SH-SY5Y (cell line): ENCODE measurements at regions not wholly inside any gene's neighbourhood (a gene's known extent, or its start where the extent isn't known, plus 50 kb on each side); places are given as distances from the start of the nearest gene placed in this dataset.
A peak's percentile ranks its signal among the peaks of the same experiment; 100 is the strongest.

Source experiments
- GATA2 ChIP-seq: IDR thresholded peaks from 2 replicates; pipeline ENCODE4 v1.6.1; 2011; ENCODE audit warnings: mild to moderate bottlenecking, low read depth, low read length
- GATA3 ChIP-seq: IDR thresholded peaks from 2 replicates; pipeline ENCODE4 v1.6.1; 2011; ENCODE audit warnings: low read depth, mild to moderate bottlenecking, low read length, moderate library complexity

- TF ChIP-seq GATA3 (no peak), GATA2 (no peak)
Observed at GRCh38 chr3:72179107-72179464, 394.1 kb upstream of the PROK2 start.

- TF ChIP-seq GATA3 (no peak), GATA2 (0 out of 2 replicates have a peak, but pooled peaks have one; percentile 21)
Observed at GRCh38 chr3:72178463-72179106, 393.6 kb upstream of the PROK2 start.

DNA sequence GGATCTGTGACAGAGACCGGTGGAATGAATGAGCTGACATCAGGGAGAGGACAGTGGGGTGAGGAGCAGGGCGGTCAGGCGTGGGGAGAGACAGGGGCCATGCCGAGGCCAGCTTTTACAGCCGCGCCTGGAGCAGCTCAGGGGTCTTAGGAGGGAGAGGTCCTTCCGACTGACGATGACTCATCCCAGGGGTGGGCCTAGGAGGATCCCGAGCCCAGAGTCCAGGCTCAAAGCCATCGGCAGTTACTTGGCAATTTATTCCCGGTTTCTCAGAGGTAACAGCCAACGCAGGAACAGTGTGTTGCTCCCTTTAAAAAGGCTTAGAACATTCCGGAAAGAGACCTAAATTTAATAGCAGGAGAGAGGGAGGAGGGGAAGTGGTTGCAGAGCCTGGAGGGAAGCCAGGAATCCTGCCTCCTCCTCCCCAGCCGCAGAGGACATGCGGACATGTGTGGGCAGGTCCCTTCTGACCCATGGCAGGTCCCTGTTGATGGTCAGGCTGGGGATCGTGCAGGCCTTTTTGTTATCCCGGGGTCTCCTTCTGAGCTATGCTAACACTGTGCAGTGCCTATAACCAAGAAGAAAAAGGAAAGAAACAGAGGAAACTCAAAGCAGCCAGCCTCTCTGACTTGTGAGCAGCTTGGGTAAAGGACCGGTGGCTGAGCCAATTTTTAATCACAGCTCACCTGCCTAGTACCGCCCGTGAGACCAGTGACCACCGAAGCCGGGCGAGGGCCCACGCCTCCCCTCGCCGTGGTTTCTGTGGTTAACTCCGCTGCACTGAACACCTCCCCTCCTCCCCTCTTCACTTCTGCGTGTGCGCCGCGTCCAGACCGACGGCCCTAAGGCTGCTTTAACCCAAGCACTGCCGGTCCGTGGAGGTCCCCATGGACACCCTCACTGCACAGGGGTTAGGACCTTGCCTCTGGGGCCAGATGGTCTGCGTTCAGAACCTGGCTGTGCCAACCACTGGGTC lies 392.4 kb upstream of the PROK2 start:
- no peak for TF ChIP-seq GATA2

DNA sequence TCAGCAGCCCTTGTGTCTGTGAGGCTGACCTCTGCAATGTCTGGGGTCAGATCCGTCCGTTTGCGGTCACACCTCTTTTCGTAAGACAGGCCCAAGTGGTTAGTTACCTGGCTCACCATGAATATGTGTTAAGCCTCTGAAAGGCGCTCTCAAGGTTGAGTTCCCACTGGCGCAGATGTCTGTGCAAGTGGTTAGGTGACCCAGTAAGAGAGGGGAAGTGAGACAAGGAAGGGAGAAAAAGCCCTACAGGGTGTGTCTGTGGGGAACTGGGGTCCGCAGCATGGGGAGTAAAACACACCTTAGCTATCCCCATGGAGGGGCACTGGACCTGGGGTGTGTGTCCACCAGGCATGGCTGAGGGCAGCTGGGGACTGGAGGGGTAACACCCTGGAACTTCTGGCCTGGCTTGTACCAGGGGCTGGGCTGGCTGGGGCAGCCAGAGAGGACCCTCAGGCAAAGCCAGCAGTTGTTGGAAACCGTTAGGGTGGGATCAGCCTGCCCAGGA lies 391.6 kb upstream of the PROK2 start:
- no peak for TF ChIP-seq GATA2
- TF ChIP-seq GATA3 = no peak

DNA sequence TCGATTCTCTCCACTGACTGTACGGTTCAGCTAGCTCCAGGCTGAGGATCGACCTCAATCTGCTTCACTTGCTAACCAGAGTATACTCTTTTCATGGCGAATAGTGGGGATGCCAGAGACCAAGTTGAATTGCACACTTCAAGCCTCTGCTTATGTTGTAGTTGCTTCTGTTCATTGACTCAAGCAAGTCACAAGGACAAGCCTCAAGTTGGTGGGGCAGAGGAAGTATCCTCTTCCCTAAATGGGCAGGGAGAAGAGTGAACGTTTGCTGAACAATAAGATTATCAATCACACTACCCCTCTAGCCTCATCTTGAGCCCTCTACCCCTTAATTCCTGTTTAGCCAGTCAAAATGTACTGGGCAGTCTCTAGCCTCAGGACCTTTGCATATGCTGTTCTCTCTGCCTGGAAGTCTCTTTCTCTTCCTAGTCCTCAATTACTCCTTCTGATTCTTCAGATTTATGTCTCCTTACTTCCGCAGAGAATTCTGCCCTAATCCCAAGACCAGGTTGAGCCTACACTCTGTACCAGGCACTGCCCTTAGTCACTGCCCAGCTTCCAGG lies 390.4 kb upstream of the PROK2 start:
- TF ChIP-seq GATA2 (no peak), GATA3 (no peak)

DNA sequence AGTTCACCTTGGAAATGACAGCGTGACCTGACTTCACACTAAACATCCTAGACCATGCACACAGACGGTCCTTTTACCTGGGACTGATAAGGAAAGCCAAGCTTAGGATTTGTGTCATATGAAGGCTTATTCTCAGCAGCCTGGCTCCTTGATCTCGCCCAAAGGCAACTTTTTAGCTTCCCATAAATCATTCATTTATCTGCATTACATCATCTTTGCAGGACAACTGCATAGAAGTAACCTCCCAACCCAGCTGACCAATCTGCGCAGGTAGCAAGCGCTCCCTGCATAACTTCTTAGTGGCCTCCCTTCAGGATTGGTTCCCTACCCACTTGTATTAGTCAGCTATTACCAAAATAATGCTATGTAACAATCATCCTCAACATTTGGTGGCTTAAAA lies 389.9 kb upstream of the PROK2 start:
- TF ChIP-seq GATA2 (no peak), GATA3 (no peak)

- no peak for TF ChIP-seq GATA3
- no peak for TF ChIP-seq GATA2
Observed at GRCh38 chr3:72174040-72174439, 389.1 kb upstream of the PROK2 start.

DNA sequence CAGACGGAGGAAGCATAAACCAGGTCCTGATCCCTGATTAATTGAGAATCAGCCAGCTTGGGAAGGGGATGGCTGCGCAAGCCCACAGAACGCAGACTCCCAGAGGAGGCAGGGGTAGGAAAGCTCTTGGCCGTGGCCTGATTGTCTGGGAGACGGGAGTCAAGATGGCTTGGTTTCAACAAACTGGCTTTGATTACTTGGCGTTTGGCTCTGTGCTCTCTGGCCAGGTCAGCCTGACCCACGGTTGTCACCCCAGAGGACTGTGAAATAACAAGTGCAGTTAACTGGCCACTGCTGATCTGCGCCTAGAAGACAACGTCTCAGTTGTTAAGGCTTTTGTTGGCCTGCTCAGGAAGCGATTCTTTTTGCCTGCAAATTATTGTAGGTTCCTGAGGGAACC lies 387.0 kb upstream of the PROK2 start:
- TF ChIP-seq GATA2 = no peak
- no peak for TF ChIP-seq GATA3

- TF ChIP-seq GATA3 (no peak), GATA2 (no peak)
Observed at GRCh38 chr3:72171463-72171881, 386.5 kb upstream of the PROK2 start.

- TF ChIP-seq GATA3 (no peak), GATA2 (no peak)
Observed at GRCh38 chr3:72169561-72170472, 384.9 kb upstream of the PROK2 start.

DNA sequence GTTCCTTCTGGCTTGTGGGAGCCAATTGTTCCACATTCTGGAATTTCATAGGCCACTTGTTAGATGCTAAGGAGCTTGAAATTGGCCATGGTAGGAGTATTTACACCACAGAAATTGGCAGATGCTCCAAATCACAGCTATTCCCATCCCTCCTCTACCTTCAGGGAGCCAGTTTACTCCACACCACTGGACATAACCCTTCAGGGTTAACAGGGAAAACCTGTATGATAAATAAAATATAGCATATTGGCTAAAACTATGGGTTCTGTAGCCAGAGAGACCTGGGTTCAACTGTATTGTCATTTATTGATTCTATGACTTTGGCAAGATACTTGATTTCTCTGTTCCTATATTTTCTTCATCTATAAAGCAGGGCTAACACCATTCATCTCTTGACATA lies 384.2 kb upstream of the PROK2 start:
- TF ChIP-seq GATA2 (no peak), GATA3 (no peak)

- TF ChIP-seq GATA2 (no peak), GATA3 (no peak)
Observed at GRCh38 chr3:72165808-72166207, 380.9 kb upstream of the PROK2 start.

DNA sequence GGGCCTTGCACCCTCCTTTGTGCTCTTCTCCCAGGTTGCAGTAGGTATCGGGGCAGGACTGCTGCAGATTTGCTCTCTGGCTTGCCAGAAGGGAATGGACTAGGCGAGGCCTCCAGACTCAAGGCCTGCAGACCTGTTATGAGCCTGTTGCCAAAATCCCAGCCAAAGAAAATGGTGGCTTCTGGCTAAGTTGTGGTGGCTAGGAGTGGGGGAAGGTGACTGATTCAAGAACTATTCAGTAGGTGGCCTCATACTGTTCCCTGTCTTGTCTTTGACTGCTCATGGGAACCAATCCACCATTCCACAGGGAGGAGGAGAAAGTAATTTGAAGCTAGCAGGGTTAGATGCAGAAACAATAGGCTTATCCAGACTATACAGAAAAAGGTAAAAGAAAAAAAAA lies 380.4 kb upstream of the PROK2 start:
- TF ChIP-seq GATA2 (no peak), GATA3 (no peak)

DNA sequence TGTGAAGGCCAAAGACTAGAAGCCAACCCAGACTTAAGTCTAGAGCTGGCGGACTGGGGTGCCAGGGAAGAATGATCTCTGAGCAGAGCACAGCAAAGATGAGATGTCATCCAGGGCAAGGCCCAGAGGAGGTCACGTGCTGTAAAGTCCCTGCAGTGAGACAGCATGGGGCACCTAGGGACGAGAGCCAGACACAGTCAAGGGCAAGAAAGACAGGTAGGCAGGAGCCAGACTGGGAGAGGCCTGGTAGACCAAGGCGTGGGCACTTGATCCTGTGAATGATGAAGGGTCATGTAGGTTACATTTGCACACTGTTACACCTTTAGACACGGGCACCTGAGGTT lies 379.7 kb upstream of the PROK2 start:
- TF ChIP-seq GATA3 (no peak), GATA2 (no peak)
